ENCODE measurements at regions not wholly inside any gene's neighbourhood (a gene's known extent, or its start where the extent isn't known, plus 50 kb on each side); places are given as distances from the start of the nearest gene placed in this dataset.

DNA sequence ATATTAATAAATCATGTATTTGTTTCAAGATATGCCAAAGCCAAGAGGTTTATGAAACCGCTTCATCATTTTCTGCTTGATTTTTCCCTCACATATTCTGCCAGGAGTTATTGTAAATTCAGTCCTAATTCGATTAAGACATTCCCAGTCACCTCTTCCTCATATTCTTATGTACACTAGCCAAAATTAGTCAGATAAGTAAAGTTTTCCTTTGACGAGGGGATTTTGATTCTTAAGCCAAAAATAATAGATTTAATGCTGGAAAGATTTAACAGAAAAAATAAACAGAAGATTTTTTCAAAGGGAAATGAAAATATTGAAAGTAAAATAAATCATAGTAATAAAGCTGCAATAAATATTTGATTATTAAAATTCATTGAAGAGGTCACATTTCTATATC is 51.0 kb upstream of the VEGFC start:
- peak; percentile 59; the same call in 1 of the 2 replicates for TF ChIP-seq POLR2AphosphoS5 (IDR thresholded peaks at IDR 0.05; ENCODE audit: low read depth, low read length)
- TF ChIP-seq, protein P1, sequence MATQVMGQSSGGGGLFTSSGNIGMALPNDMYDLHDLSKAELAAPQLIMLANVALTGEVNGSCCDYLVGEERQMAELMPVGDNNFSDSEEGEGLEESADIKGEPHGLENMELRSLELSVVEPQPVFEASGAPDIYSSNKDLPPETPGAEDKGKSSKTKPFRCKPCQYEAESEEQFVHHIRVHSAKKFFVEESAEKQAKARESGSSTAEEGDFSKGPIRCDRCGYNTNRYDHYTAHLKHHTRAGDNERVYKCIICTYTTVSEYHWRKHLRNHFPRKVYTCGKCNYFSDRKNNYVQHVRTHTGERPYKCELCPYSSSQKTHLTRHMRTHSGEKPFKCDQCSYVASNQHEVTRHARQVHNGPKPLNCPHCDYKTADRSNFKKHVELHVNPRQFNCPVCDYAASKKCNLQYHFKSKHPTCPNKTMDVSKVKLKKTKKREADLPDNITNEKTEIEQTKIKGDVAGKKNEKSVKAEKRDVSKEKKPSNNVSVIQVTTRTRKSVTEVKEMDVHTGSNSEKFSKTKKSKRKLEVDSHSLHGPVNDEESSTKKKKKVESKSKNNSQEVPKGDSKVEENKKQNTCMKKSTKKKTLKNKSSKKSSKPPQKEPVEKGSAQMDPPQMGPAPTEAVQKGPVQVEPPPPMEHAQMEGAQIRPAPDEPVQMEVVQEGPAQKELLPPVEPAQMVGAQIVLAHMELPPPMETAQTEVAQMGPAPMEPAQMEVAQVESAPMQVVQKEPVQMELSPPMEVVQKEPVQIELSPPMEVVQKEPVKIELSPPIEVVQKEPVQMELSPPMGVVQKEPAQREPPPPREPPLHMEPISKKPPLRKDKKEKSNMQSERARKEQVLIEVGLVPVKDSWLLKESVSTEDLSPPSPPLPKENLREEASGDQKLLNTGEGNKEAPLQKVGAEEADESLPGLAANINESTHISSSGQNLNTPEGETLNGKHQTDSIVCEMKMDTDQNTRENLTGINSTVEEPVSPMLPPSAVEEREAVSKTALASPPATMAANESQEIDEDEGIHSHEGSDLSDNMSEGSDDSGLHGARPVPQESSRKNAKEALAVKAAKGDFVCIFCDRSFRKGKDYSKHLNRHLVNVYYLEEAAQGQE (IDR thresholded peaks at IDR 0.05; ENCODE audit: insufficient read depth in 1 of 2, low read depth in 2 of 2, low read length in 2 of 2) = no peak

DNA sequence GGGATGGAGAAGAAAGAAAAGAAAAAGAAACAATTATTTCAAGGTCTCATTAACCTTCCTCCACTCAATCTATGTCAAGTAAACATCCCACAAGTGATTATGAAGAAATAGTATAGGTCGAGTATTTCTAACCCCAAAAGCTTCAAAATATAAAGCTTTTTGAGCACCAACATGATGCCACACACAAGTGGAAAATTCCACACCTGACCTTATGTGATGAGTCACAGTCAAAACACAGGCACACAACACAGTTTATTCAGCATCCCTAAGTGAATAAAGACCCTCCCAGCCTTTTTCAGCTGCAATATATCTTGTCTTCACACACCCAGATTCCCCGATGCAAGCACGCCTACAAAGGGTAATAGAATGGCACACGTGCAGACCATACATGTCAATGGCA is 51.7 kb upstream of the VEGFC start:
- TF ChIP-seq POLR2AphosphoS5 (IDR thresholded peaks at IDR 0.05; ENCODE audit: low read depth, low read length) (no peak), FOXP2 (optimal IDR thresholded peaks at IDR 0.05; ENCODE audit: borderline replicate concordance, extremely low read depth, extremely low read length, insufficient read depth) (no peak), TAF1 (IDR thresholded peaks at IDR 0.05; ENCODE audit: borderline replicate concordance, insufficient read depth, low read length) (no peak), SIN3A (IDR thresholded peaks at IDR 0.05; ENCODE audit: borderline replicate concordance, insufficient read depth, low read length) (no peak)
- TF ChIP-seq, protein P1 (IDR thresholded peaks at IDR 0.05; ENCODE audit: insufficient read depth in 1 of 2, low read depth in 2 of 2, low read length in 2 of 2) = no peak

DNA sequence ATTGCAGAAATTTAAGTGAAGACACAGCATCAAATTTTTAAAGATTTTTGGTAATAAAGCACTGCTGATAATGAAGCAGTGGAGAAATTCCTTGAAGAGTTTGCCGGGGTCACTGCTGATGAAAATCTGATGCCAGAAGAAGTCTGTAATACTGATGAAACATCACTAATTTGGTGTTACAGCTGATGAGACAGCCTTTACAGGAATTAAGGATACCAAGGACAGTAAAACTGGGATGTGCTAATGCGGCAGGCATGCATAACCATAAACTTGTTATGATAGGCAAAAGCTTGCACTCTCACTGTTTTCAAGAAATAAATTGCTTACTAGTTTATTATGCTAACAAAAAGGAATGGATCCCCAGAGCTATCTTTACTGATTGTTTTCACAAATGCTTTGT is 52.9 kb upstream of the VEGFC start:
- TF ChIP-seq, protein P1 (IDR thresholded peaks at IDR 0.05; ENCODE audit: insufficient read depth in 1 of 2, low read depth in 2 of 2, low read length in 2 of 2) = no peak

DNA sequence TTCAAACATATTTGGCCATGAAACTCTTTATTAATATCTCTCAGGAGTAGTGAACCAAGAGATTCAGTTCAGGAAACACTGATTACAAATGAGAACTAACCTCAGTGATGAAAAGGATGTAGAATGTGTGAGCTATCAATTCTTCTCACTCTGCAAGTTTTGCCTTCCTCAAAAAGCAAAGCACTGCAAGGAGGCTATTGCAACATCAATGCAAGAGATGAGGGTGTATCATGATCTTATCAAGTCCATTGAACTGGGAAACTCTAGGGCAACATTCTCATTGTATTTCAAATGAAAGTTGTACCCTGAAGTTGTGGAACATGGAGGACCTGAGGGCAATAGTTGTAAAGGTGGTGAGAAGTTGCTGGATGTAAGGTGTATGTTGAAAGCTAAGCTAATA is 56.4 kb upstream of the VEGFC start:
- TF ChIP-seq, protein P1 (IDR thresholded peaks at IDR 0.05; ENCODE audit: insufficient read depth in 1 of 2, low read depth in 2 of 2, low read length in 2 of 2) = no peak
- no peak for TF ChIP-seq POLR2AphosphoS5 (IDR thresholded peaks at IDR 0.05; ENCODE audit: low read depth, low read length)
- no peak for TF ChIP-seq TAF1 (IDR thresholded peaks at IDR 0.05; ENCODE audit: borderline replicate concordance, insufficient read depth, low read length)
- TF ChIP-seq FOXP2 (optimal IDR thresholded peaks at IDR 0.05; ENCODE audit: borderline replicate concordance, extremely low read depth, extremely low read length, insufficient read depth) = no peak

DNA sequence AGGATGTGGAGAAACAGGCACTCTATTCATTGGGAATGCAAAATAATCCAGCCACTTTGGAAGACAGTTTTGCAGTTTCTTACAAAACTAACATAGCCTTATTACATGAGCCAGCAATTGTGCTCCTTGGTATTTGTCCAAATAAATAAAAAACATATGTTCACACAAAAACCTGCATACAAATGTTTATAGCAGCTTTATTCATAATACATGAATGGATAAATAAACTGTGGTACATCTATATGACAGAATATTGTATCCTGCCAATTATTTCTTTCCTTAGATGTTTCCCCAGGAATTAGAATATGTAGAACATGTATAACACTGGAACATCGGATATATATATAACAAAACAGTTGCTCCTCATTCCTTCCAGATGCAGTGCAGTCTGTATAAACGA is 57.7 kb upstream of the VEGFC start:
- no peak for TF ChIP-seq TAF1 (IDR thresholded peaks at IDR 0.05; ENCODE audit: borderline replicate concordance, insufficient read depth, low read length)
- no peak for TF ChIP-seq POLR2AphosphoS5 (IDR thresholded peaks at IDR 0.05; ENCODE audit: low read depth, low read length)
- TF ChIP-seq, protein P1 (IDR thresholded peaks at IDR 0.05; ENCODE audit: insufficient read depth in 1 of 2, low read depth in 2 of 2, low read length in 2 of 2) = no peak
- no peak for TF ChIP-seq SIN3A (IDR thresholded peaks at IDR 0.05; ENCODE audit: borderline replicate concordance, insufficient read depth, low read length)
- TF ChIP-seq FOXP2 (optimal IDR thresholded peaks at IDR 0.05; ENCODE audit: borderline replicate concordance, extremely low read depth, extremely low read length, insufficient read depth) = no peak

Data from PFSK-1 (cell line).